NCI-H526 treated with DMSO at 0.1 percent for 48 hours (cell line): ENCODE measurements at regions not wholly inside any gene's neighbourhood (a gene's known extent, or its start where the extent isn't known, plus 50 kb on each side); places are given as distances from the start of the nearest gene placed in this dataset.
"Not testable (repeated sequence)": the region's sequence is repeated elsewhere in the genome, so short reads cannot be mapped to it uniquely, and the experiment has no call there.

Experiments used
- DNase-seq: peaks from one replicate; lab custom pipeline; 2025; lab: John Stamatoyannopoulos, UW

DNA sequence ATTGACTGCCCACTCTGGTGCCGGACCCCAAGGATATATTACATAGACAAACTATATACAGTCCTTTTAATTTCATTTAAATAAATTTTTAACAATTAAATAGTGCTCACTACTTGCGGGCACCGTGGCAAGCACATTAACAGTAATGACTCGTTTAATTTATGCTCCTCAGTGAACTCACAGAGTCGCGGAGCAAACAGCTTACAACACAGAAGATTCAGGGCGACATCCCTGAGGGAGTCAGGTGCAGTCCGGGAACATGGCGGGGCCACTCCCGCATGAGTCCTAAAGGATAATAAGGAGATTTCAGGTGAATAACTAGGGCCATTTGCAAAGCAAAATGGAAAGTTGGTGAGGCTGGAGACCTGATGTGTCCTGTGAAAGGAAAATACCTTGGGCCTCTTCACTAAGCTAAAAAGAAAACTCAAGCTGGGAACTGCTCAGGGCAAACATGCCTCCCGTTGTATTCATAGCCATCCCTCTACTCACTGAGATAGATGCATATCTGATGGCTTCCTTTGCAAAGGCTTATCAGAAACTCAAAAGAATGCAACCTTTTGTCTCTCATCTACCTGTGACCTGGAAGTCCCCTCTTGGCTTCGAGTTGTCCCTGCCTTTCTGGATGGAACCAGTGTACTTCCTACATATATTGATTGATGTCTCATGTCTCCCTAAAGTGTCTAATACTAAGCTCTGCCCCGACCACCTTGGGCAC lies 125.6 kb downstream of the KLF6 start:
- DNase-seq = no peak

DNA sequence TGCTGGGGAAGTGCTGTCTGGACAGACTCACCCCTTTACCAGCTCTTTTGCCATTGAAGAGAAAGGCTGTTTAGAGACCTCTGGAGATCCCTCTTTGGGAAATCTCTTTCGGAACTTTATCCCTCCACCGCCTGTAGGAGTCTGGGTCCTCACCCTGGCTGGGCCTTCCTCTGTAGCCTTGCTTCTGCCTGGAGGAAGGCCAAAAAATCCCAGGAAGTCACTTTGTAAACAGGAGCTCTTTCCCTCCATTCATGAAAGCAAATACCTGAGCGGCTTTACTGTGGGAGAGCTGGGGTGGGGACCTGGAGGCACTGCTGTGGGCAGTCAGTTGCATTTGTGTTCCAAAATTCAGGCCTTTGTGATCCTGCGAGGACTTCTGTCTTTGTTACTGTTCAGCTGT lies 126.2 kb downstream of the KLF6 start:
- no peak for DNase-seq

DNA sequence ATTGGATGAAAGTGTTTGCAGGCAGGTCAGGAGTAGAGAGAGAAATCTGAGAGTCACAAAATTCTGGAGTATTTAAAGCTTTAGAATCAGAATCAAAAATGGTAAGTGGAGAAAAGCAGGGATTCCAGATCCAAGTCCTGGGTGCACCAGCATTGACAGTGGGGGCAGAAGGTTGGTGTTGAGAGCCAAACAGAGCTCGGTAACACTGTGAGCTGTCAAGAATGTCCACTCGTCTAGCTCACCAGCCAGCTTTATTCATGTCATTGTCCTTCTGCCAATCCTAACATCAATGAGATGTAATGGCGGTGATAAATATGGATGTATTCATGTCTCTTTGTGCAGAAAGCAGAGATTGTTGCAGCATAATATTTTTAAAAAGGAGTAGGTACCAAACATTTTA lies 128.8 kb downstream of the KLF6 start:
- DNase-seq = no peak

DNA sequence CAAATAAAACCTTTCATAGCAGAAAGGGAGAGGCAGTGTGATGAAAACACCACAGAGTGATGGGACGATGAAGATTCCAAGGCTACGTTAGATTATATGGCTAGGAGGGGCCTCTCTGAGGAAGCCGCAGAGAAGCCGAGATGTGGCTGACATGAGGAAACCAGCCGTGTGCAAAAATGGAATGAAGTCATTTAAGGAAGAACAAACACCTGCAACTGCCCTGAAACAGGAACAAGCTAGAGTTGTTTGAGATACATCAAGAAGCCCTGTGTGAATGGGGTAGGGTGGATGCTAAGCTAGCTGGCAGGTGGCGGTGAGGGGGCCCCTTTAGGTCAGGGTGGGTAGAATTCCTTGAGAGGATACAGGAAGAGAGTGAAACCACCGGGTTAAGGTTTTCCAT lies 129.5 kb downstream of the KLF6 start:
- no peak for DNase-seq

DNA sequence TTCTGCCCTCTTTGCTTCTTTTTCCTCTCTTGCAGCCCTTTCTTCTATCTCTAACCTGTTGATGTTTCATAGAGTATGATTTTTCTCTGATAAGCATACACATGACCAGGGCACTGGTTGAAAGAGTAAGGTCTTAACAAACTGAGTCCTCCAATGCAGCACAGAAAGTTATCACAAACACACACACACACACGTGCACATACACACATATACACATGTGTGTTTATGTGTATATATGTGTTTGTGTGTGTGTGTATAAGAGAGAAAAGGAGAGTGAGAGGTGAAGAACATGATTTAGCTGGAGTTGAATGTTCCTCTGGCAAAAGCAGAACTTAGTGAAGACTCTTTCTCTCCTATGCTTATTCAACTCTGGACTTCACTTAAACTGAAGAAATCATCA lies 130.0 kb downstream of the KLF6 start:
- no peak for DNase-seq

DNA sequence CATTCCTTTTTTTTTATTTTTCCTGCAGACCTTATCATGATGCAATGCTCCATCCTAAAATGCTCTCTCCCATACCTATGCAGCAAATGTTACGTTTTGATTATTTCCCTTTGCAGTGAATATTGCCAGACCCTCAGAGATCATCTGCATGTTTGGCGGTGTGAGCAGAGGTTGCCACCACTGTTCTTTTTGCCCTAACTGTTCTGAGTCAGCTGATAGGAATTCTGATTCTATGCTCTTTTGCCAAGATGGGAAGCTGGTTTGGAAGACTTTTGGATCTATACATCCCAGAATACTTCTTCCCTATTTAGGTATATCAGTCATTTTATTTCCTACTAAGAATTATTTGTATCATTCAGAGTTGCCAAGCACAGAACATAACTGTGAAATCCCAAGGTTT lies 130.5 kb downstream of the KLF6 start:
- DNase-seq = no peak

DNA sequence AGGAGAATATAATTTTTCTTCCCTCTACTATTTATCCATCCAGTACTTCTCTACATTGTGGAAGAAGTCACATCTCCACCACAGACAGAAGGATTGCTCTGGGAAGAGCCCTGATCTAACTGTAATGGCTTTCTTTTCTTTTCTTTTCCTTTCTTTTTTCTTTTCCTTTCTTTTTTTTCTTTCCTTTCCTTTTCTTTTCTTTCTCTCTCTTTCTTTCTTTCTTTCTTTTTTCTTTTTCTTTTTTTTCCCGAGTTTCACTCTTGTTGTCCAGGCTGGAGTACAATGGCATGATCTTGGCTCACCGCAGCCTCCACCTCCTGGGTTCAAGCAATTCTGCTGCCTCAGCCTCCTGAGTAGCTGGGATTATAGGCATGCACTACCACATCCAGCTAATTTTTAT lies 131.7 kb downstream of the KLF6 start:
- not testable (repeated sequence) for DNase-seq

DNA sequence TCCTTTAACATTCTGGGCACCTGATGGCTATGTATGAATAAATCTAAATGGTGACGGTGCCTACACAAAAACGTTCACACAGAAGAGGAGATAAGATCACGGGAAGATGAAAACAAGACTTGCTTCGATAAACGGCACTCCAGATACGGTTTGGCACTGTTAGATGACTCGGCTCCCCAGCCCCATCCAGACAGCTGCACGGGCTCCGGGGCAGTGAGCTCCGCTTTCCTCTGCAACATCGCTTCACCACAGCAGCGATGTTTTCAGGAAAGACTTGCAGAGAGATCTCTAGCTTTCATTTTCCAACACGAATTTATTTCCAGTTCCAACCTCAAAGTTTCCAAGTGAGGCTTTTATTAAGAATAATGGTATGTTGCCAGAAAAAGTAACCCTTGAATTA lies 132.1 kb downstream of the KLF6 start:
- DNase-seq = no peak

DNA sequence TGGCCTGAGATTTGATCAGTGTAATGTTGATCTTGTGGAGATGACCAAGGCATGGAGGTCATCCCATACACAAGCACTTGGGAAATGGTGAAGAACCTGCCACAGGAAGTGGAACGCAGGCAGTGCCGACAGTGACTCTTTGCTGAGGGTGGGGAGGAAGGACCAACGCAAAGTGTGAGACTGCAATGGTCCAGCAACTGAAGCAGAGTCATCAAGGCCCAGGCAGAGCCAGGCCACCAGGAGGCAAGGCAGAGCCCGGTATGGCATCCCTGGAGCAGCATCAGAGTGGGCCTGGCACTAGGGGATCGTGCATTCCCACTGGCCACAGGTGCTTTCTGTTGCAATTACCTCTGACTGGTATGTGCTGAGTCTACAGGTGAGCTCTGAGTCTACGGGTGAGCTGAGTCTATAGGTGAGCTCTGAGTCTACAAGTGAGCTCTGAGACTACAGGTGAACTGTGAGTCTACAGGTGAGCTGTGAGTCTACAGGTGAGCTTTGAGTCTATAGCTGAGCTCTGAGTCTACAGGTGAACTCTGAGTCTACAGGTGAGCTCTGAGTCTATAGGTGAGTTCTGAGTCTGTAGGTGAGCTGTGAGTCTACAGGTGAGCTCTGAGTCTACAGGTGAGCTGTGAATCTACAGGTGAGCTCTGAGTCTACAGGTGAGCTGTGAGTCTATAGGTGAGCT lies 132.9 kb downstream of the KLF6 start:
- DNase-seq = no peak

DNA sequence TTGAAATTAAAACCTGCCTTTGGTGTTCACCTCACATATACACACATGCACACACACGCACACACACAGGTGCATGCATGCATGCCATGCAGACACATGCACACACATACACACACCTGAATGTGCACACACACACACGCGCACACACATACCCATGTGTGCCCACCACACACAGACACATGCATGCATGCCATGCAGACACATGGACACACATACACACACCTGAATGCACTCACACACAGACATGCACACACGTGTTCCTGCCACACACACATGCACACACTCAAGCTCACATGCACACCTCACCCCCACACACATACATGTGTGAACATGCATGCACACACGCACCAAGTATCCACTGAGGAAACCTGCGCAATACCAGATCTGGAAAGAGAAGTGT lies 136.4 kb downstream of the KLF6 start:
- no peak for DNase-seq

DNA sequence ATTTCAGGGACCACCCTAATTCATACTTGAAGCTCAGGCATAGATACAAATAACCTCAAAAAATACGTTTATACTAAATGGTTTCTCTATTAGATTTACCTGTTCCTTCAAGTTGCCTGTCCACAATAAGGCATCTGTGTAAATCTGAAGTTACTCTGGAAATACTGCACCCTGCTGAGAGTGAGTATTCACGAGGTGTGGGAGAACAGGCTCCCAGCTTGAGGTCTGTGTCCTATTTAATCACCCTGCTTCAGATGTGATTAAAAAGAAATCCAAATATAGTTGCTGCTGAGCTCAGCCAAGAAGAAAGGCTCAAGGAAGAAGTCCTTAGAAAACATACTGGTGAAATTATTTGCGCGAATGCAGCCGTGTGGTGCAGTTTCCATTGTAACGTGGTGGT lies 136.8 kb downstream of the KLF6 start:
- no peak for DNase-seq

DNA sequence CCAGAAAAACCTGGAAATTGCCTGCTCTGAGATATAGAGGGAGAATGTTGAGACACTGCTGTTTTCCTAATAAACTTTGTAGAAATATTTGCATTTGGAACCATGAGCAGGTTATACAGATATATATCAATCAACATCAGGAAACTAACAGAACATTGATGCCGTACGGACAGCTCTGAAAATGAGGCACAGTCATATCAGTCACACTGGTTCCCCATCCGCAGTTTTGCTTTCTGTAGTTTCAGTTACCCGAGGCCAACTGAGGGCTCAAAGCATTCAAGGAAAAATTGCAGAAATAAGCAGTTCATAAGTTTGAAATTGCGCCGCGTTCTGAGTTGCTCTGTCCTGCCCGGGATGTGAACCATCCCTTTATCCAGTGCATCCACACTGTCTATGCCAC lies 137.9 kb downstream of the KLF6 start:
- no peak for DNase-seq

DNA sequence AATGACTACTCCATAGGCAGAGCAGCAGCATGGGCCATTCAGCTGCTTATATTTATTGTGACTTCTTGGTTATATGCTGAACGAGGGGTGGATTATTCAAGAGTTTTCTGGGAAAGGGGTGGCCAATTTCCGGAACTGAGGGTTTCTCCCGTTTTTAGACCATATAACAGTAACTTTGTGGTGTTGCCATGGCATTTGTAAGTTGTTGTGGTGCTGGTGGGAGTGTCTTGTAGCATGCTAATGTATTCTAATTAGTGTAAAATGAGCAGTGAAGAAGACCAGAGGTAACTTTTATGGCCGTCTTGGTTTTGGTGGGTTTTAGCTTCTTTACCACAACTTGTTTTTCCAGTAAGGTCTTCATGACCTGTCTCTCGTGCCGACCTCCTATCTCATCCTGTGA lies 139.6 kb downstream of the KLF6 start:
- DNase-seq = no peak

DNA sequence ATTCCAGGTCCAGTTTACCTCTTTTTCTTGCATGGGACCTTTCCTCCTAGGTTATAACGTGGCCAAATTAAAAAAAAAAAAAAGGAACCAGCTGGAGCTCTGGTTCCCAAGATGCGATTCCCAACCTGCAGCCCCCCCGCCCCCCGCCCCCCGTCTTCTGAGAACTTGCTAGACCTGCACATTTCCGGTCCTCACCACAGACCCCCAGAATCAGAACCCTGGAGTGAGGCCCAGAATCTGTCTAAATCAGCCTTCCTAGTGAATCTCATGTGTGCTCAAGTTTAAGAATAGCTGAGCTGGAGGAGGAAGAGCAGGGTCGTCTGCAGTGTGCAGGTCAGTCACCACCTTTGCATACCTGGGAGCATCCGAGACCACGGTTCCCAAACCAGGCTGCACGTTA lies 144.2 kb downstream of the KLF6 start:
- DNase-seq = no peak

DNA sequence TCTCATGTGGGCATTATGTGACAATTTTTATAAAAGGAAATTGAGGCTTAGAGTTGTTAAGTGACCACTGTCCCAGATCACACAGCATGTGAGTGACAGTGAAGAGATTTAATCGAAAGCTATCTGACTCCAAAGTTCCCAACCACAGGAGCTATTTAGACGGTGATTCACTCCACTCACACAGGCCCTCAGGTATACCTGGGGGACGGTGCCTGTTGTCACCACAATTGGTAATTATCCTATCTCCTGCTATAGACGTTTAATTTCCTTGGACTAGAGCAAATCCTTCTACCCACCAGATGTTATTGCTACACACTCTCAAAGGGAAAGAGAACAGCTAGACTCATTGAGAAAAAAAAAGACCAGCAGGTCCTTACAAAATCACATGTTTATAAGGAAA lies 145.5 kb downstream of the KLF6 start:
- no peak for DNase-seq

DNA sequence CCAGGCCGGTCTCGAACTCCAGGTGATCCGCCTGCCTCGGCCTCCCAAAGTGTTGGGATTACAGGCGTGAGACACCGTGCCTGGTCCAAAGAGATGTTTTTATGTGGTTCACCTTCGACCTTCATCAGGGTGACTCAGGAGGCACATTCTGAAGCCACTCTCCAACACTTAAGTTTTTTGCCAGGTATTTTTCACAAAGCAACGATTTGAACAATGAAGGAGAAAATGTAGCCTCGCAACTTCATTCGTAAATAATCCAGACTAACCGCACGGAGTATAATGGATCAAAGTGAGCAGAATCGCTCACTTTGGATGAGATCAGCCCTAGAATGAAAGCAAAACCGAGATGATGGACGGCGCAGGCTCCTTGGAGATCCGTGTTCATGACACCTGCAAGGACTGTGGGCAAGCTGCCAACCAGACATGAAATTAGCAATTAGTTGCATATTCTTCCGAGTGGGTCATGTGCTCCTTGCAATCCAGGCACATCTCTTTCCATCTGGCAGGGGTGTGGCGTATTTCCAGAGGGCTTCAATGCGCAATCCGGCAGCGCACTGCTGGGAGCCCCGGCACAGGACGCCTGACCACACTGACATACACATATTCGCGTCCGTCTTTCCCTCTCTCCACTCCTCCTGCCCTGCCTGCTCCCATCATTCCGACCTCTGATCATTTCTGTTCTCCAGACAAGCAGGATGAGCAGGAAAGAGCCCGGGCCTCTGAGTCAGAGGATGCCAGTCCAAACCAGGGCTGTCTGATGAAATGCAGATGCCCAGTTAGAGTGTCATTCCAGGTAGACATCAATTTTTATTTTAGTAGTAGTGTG lies 148.4 kb downstream of the KLF6 start:
- no peak for DNase-seq

DNA sequence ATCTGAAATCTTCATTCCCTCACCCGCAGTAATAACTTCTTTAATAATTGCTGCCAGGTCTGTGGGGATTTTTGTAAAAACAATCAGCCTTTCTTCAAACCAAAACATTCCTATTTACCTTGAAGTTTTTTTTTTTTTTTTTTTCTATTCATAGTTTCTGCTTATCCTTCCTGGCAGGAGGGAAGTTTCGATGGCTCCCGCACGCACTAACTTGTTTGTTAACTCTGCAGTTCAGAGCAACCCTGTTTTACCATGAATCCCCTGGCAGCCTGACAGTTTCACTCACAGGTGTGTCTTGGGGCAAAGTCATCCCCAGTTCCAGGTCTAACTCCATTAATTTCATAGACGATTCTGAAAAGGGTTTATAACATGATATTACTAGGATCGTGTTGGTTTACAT lies 149.3 kb downstream of the KLF6 start:
- DNase-seq = no peak

DNA sequence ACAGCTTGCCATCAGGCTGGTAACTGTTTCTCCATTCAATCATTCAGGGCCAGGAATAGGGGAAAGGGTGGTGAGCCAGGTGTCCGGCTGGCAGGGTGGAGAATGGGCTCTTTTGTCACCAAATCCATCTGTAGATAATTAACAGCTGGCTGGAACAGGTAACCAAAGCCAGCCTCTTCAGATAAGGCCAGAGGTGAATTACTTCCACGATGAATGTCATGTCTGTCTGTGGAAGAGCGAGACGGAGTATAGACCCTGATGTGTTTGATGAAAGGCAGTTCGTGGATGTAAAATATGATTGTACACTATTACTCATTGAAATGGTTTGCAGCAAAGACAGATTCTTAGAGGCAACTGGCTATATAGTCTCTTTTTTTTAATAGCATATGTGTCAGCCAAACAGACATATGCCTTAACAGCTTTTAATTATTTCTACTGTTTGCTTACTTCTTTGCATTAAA lies 149.8 kb downstream of the KLF6 start:
- DNase-seq = no peak

DNA sequence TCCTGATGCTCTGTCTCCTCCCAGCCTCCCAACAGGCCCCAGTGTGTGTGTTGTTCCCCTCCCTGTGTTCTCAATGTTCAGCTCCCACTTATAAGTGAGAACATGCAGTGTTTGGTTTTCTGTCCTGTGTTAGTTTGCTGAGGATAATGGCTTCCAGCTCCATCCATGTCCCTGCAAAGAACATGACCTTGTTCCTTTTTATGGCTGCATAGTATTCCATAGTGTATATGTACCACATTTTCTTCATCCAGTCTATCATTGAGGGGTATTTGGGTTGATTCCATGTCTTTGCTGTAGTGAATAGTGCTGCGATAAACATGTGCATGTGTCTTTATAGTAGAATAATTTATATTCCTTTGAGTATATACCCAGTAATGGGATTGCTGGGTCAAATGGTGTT lies 150.4 kb downstream of the KLF6 start:
- DNase-seq = not testable (repeated sequence)

DNA sequence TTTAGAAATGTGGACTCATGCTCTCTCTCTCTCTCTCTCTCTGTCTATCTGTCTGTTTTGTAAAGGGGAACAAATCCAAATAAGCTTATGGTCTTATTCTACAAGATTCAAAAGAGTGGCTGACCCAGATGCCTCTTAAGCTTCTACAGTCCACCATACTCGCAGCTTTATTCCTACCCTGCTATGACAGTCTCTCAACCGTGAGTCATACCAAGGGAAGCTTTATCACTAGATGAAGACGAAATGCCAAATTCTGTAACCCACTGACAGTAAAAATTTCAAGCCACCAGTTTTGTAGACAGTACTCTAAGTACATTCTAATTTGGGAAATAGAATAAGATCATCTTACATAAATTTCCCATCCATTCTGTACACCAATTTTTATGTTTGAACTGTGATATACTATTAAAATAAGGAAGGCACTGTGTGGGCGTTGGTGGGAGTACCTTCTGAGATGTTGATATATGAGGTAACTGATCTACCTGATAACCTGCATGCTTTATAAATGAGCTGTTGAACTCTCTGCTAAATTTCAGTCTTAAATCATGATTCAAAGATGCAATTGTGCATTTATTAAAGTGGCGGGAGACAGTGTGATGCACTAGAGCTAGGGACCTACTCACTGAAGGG lies 153.2 kb downstream of the KLF6 start:
- DNase-seq = no peak

DNA sequence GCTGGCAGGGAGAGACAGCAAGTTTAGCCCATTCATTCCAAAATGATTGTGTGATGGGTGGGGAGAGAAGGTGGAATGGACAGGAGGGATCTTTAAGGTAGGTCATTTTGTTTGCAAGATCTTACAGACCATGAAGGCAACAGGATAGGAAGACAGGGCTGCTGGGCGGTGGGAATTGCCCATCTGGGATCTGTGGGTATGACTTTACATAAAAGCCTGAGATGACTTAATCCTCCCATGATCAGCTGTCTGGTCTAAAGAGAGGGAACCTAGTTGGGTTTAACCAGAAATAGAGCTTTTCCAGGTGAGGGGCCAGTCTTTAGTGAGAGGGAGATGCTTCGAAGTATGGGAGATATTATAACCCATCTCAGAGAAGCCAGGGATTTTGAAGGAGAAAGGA lies 153.7 kb downstream of the KLF6 start:
- DNase-seq = no peak

DNA sequence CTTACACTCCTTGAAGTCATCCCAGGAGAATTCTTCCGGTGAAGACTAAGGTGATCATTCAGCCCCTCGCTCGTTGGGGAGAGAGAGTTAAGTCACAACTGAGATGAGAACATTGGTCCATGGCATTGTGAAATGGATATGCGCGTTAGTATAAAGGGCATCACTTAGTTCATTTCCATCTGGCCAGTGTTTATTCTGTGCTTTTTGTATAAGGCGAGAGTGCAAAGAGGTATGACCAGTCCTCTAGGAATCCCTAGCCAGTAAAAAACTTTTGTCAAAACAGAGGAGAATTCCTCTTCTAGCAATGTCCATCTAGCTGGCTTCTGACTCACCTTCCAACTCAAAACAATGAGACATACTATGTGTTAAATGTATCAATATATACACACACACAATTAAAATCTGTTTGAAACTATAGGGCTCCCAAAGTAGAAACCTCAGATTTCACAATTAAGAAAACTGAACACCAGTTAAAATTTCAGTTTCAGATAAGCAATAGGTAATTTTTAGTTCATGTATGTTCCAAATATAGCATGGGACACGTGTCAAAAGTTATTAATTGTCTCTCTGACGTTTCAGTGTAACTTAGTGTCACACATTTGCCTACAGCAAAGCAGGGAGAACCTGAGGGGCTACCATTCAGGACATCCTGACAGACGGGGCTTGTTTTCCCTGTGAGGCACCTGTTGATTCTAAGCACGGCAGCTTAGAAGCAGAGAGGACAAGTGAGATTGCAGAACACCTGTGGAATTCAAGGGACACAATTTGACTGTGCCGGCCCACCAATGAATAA lies 158.9 kb downstream of the KLF6 start:
- DNase-seq = no peak
